Anterior cingulate cortex (tissue), 58 donors: ENCODE measurements at regions not wholly inside any gene's neighbourhood (a gene's known extent, or its start where the extent isn't known, plus 50 kb on each side); places are given as distances from the start of the nearest gene placed in this dataset.

ENCODE experiments used
- DNase-seq, 58 donors: peaks; one replicate each; lab custom pipeline; 2025; lab: John Stamatoyannopoulos, UW

GRCh38 chr1:87265786-87266185 is 62.9 kb upstream of the LMO4 start:
- no peak for DNase-seq

DNA sequence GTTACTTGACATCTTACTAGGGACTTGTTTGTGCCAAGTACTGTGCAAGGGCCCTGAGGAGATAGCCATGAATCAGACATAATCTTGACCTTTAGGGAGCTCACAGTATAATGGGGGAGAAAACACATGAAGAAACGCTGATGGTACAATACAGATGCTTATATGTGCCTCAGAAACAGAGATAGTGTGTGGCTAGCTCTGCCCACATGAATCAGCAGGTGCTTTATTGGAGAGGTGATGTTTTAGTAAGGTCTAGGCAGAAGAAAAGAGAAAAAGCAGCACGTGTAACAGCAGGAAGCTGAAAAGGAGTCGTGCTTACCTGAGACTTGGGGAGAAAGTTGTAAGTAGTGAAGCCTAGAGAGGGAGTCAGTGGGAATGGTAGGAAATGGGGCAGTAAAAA is 60.6 kb upstream of the LMO4 start:
- DNase-seq = no peak

DNA sequence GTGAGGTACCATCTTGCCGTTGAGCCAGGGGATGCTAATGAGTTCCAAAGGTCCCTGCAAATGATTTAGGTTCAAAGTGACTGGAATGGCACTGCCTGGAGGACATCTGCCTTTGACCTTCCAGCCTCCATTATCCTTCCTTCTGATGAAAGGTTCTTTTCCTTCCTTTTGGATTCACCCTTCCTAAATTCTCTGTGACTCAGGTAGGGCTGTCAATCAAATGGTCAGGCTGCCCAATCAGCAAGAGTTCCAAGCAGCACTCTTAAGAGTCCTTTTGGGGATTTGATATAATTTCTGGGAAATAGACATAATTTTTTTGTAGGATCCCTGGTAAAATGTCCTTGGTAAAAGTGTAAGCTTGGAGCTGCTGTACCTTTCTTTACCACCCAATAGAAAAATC is 58.8 kb upstream of the LMO4 start:
- no peak for DNase-seq

- DNase-seq = no peak
Observed at GRCh38 chr1:87273291-87273690, 55.4 kb upstream of the LMO4 start.

DNA sequence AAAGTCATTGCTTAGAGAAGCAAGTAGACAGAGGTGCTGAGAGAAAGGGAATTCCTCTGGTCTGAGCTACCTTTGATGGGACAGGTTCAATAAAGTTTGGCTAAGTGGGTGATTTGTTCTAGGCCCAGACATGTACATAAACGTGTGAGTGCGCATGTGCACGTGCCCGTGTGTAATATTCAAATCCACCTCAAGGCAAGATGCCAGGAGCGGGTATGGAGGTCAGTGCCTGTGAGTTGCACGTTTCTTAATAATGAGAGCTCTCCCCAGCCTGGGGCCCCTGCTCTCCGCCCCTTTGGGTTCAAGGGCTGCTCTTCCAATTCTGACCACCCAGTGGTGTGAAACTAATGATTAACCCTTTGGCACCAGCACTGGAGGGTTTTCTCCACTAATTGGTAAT is 53.8 kb upstream of the LMO4 start:
- no peak for DNase-seq

DNA sequence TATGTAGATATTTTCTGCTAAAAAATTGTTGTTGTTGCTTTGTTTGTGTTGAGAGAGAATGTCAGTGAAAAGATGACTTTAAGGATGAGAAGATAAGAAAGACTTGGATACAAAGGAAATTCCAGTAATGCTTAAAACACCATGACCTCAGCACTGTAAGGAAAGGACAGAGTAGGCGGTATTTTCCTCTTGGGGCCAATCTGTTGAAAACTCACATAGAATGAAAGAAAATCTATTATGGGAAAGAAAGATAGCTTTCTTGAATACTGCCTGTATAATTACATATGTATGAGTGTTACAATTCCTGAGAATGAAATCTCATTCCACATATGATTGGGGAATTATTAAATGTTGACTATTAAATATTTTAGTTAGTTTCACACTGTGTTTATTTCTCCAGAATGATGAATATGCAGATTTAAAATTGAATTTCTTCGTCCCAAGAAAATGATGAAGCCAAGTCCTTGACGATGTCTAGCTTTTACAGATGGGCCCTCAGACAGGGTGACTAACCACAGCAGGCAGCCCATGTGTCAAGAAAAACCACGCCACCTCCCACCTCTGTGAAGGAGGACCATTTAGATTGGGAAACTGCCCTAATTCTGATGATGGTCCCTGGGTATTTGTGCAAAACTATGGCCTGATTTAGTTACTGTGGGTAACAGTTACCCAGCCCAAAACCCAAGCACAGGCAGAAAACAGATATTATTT is 49.7 kb upstream of the LMO4 start:
- peak in 4 of 58 donors; percentile 3 to 31 (median 15) for DNase-seq
